ENCODE measurements at regions not wholly inside any gene's neighbourhood (a gene's known extent, or its start where the extent isn't known, plus 50 kb on each side); places are given as distances from the start of the nearest gene placed in this dataset.
"Not testable (repeated sequence)": the region's sequence is repeated elsewhere in the genome, so short reads cannot be mapped to it uniquely, and the experiment has no call there.

- no peak for DNase-seq
Measured at GRCh38 chr5:12695651-12696050, 791.4 kb upstream of the CTNND2 start.

GRCh38 chr5:12691330-12691729, 787.1 kb upstream of the CTNND2 start:
- DNase-seq, result no peak

GRCh38 chr5:12690361-12690760, 786.1 kb upstream of the CTNND2 start:
- DNase-seq, result no peak

GRCh38 chr5:12683249-12683648, 779.0 kb upstream of the CTNND2 start:
- DNase-seq, result no peak

- DNase-seq, result no peak
Measured at GRCh38 chr5:12679731-12680130, 775.5 kb upstream of the CTNND2 start.

GRCh38 chr5:12675959-12676358, 771.7 kb upstream of the CTNND2 start:
- no peak for DNase-seq

- no peak for DNase-seq
Measured at GRCh38 chr5:12672141-12672540, 767.9 kb upstream of the CTNND2 start.

GRCh38 chr5:12669326-12669725, 765.1 kb upstream of the CTNND2 start:
- DNase-seq, result no peak

- DNase-seq, result no peak
Measured at GRCh38 chr5:12668564-12668963, 764.3 kb upstream of the CTNND2 start.

- DNase-seq, result not testable (repeated sequence)
Measured at GRCh38 chr5:12667818-12668217, 763.6 kb upstream of the CTNND2 start.

GRCh38 chr5:12665772-12666171, 761.5 kb upstream of the CTNND2 start:
- not testable (repeated sequence) for DNase-seq

- DNase-seq, result no peak
Measured at GRCh38 chr5:12662545-12663314, 758.5 kb upstream of the CTNND2 start.

GRCh38 chr5:12661617-12662370, 757.5 kb upstream of the CTNND2 start:
- no peak for DNase-seq

GRCh38 chr5:12660279-12661107, 756.2 kb upstream of the CTNND2 start:
- not testable (repeated sequence) for DNase-seq

- DNase-seq, result no peak
Measured at GRCh38 chr5:12659686-12660085, 755.4 kb upstream of the CTNND2 start.

- DNase-seq, result no peak
Measured at GRCh38 chr5:12658871-12659446, 754.7 kb upstream of the CTNND2 start.

GRCh38 chr5:12657914-12658474, 753.7 kb upstream of the CTNND2 start:
- DNase-seq, result not testable (repeated sequence)

- DNase-seq, result no peak
Measured at GRCh38 chr5:12655675-12656074, 751.4 kb upstream of the CTNND2 start.

GRCh38 chr5:12652201-12652600, 748.0 kb upstream of the CTNND2 start:
- no peak for DNase-seq

- DNase-seq, result no peak
Measured at GRCh38 chr5:12648558-12648957, 744.3 kb upstream of the CTNND2 start.

GRCh38 chr5:12647613-12648012, 743.4 kb upstream of the CTNND2 start:
- DNase-seq, result no peak

GRCh38 chr5:12645582-12645981, 741.3 kb upstream of the CTNND2 start:
- no peak for DNase-seq

GRCh38 chr5:12636209-12636608, 732.0 kb upstream of the CTNND2 start:
- no peak for DNase-seq

Data from NCI-H345 (cell line).